IPS DF 6.9 (cell line): ENCODE measurements at regions not wholly inside any gene's neighbourhood (a gene's known extent, or its start where the extent isn't known, plus 50 kb on each side); places are given as distances from the start of the nearest gene placed in this dataset.
A peak's percentile ranks its signal among the peaks of the same experiment; 100 is the strongest.

ENCODE experiments used
- DNase-seq: peaks from one replicate; pipeline ENCODE4 v3.0.0-alpha.2; 2013; ENCODE audit warnings: low read depth, low spot score
- H3K27ac ChIP-seq: one replicate; pipeline ENCODE4 v1.5.1; 2013; ENCODE audit warnings: low read length, control low read depth
- H3K27me3 ChIP-seq: 2 replicates; pipeline ENCODE4 v1.6.1; 2013; ENCODE audit warnings: mild to moderate bottlenecking, low read length; ENCODE audit not compliant: control insufficient read depth, insufficient read depth
- H3K36me3 ChIP-seq: 2 replicates; pipeline ENCODE4 v1.6.1; 2013; ENCODE audit warnings: low read length; ENCODE audit not compliant: control insufficient read depth, insufficient read depth
- H3K4me1 ChIP-seq: 2 replicates; pipeline ENCODE4 v1.6.1; 2013; ENCODE audit warnings: low read length; ENCODE audit not compliant: control insufficient read depth, insufficient read depth
- H3K4me3 ChIP-seq: 2 replicates; pipeline ENCODE4 v1.5.1; 2013; ENCODE audit warnings: mild to moderate bottlenecking, low read length
- H3K9me3 ChIP-seq: 2 replicates; pipeline ENCODE4 v1.6.1; 2013; ENCODE audit warnings: low read length, inconsistent platforms; ENCODE audit not compliant: control insufficient read depth, insufficient read depth
- WGBS: extraction: QIAGEN DNeasy Blood & Tissue Kit; methylation state at CpG from one replicate; pipeline ENCODE4 v1.1.7; 2013; ENCODE audit warnings: mixed read lengths, missing lambda C conversion rate; ENCODE audit not compliant: insufficient read length, insufficient coverage; 5-methylcytosine and 5-hydroxymethylcytosine counted together

GRCh38 chr6:80537118-80537972 is 430.9 kb downstream of the BCKDHB start:
- Histone ChIP-seq H3K27me3 (no peaks in the 10 kb centered on the region), H3K9me3 (no peaks in the 10 kb centered on the region), H3K4me3 (no peak overlapping the region), H3K27ac (no peak overlapping the region), H3K4me1 (no peaks in the 10 kb centered on the region), H3K36me3 (no peaks in the 10 kb centered on the region)
- DNase-seq: no peak
- WGBS: no CpG with 5 or more reads among the region's 6 CpGs

DNA sequence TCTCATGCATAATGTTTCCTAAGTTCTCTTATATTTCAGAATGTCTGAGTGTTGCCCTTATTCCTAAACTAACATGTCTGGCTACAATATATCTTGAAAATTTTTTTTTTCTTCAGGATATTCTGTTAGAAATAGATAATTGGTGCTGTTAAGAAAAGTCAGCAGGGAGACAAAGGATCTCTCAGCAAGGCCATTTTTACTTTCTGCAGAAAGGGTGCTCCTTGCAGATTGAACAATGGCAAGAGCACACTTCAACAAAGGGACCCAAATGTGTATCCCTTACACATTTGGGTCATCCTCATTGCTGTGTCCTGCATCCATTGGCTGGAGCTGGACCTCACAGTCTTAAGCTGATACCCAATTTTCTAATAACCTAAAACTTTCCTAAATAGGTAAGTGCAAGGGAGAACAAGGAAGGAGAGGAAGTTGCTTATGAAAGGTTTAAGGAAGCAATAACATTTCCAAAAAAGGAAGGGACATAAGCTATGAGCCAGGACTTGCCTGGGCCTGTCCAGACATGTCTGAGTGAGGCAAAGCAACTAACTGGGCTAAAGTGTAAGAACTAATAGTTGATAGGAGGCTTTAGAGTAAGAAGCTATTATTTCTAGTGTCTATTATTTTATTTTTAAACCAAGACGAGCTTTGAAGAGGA is 429.6 kb downstream of the BCKDHB start:
- Histone ChIP-seq H3K9me3 (no peaks in the 10 kb centered on the region), H3K36me3 (no peaks in the 10 kb centered on the region), H3K4me3 (no peak overlapping the region), H3K4me1 (no peaks in the 10 kb centered on the region), H3K27ac (no peak overlapping the region), H3K27me3 (no peaks in the 10 kb centered on the region)
- DNase-seq: no peak
- no CpG with 5 or more reads among the region's 1 CpG for WGBS

DNA sequence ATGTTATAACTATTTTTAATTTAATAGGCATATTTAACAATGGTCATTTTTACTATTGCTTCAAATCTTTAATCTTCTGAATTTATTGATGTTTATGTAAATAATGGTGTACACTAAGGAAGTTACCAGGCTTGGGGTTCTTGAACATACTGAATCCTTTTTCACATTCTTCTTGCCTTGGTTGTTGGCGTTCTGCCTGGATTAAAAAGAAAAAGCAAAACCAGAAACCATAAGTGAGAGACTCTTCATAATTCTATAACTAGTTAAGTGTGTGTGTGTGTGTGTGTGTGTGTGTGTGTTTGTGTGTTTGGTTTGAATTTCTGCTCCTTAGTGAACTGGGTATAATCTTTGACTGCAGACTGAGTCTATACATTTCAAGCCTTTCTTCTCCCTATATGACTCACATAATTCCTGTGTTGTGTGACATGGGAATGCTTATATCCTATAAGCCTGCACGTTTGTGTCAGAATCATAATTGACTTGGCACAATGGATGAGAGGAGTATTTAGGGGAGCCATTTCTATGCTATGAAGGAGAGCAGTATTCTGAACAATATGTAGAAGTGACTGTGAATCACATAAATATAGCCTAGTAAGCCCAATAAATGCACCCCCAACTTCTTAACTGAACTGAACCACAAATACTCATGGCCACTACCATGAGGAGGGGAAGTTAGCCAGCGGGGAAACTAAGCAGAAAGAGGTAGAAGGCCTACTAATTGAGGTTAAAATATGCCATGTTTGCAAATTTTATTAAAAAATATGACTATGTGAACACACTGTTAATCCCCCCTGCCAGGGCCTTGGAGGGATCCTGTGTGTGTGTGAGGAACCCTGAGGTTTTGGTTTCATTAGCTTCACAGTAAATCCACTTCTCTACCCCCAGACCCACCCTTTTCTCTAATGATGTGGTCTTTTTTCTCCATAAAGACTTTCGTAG is 425.5 kb downstream of the BCKDHB start:
- Histone ChIP-seq H3K4me1 (no peaks in the 10 kb centered on the region), H3K27ac (no peak overlapping the region), H3K36me3 (no peaks in the 10 kb centered on the region), H3K9me3 (no peaks in the 10 kb centered on the region), H3K4me3 (no peak overlapping the region), H3K27me3 (no peaks in the 10 kb centered on the region)
- no CpG with 5 or more reads among the region's 4 CpGs for WGBS
- no peak for DNase-seq

DNA sequence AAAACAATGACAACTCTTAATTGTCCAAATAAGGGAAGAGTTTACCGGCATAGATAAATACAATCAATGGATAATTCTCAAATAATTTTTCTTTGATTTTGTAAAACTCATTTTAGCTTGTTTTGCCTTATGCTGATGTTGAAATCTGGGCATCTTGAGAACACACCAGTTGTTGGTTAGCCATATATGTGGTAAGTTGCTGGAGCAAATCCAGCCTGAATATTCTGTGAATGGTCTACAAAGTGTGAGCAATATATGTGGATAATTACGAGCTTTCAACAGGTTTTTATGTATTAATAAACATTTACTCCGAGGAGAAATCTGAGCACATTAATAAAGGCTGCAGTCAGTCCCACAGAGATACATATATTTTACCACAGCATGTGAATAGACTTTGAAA is 423.6 kb downstream of the BCKDHB start:
- no peaks in the 10 kb centered on the region for H3K27me3 ChIP-seq
- DNase-seq: no peak
- no peaks in the 10 kb centered on the region for H3K9me3 ChIP-seq
- no CpG with 5 or more reads among the region's 3 CpGs for WGBS
- no peaks in the 10 kb centered on the region for H3K4me1 ChIP-seq
- no peaks in the 10 kb centered on the region for H3K36me3 ChIP-seq
- no peak overlapping the region for H3K27ac ChIP-seq
- no peak overlapping the region for H3K4me3 ChIP-seq

- H3K4me1 ChIP-seq: no peaks in the 10 kb centered on the region
- H3K9me3 ChIP-seq: no peaks in the 10 kb centered on the region
- no peak overlapping the region for H3K27ac ChIP-seq
- H3K4me3 ChIP-seq: no peak overlapping the region
- H3K27me3 ChIP-seq: no peaks in the 10 kb centered on the region
- no peaks in the 10 kb centered on the region for H3K36me3 ChIP-seq
- DNase-seq: no peak
Measured at GRCh38 chr6:80528115-80528514, 421.6 kb downstream of the BCKDHB start.

GRCh38 chr6:80527552-80528052 is 421.1 kb downstream of the BCKDHB start:
- WGBS: no CpG with 5 or more reads among the region's 7 CpGs
- H3K27ac ChIP-seq: no peak overlapping the region

GRCh38 chr6:80523531-80523997 is 417.1 kb downstream of the BCKDHB start:
- no peaks in the 10 kb centered on the region for H3K27me3 ChIP-seq
- H3K4me3 ChIP-seq: no peak overlapping the region
- H3K36me3 ChIP-seq: no peaks in the 10 kb centered on the region
- H3K4me1 ChIP-seq: no peaks in the 10 kb centered on the region
- H3K27ac ChIP-seq: no peak overlapping the region
- no peaks in the 10 kb centered on the region for H3K9me3 ChIP-seq
- peak; percentile 54 for DNase-seq
- WGBS: no CpG with 5 or more reads among the region's 11 CpGs

More at GRCh38 chr6:80527552-80528052, 421.1 kb downstream of the BCKDHB start:
- H3K9me3 ChIP-seq: no peaks in the 10 kb centered on the region
- no peak for DNase-seq
- no peak overlapping the region for H3K4me3 ChIP-seq
- H3K36me3 ChIP-seq: no peaks in the 10 kb centered on the region
- H3K27me3 ChIP-seq: no peaks in the 10 kb centered on the region
- H3K4me1 ChIP-seq: no peaks in the 10 kb centered on the region

DNA sequence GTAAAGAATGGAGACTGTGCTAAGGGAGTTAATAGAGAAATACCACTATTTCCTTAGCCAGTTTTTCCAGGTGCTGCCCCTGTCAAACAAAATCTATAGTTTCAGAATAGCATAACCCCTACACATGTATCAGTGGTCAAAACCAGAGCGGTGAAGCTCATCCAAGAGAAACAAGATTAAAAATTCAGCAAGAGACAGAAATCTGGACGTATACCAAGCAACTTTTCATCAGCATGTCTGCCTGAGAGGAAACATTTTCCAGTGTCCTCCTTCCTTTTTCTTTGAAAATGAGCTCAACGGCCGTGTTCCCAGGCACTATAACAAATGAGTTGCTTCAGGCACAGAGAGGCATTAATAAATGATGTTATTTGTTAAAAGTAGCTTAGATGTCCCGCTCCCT is 416.5 kb downstream of the BCKDHB start:
- no peaks in the 10 kb centered on the region for H3K36me3 ChIP-seq
- no CpG with 5 or more reads among the region's 5 CpGs for WGBS

GRCh38 chr6:80522576-80522975 is 416.1 kb downstream of the BCKDHB start:
- WGBS: no CpG with 5 or more reads among the region's 4 CpGs

More for the DNA sequence above, 416.5 kb downstream of the BCKDHB start:
- no peaks in the 10 kb centered on the region for H3K9me3 ChIP-seq
- no peaks in the 10 kb centered on the region for H3K4me1 ChIP-seq
- no peak overlapping the region for H3K4me3 ChIP-seq
- H3K27ac ChIP-seq: no peak overlapping the region
- H3K27me3 ChIP-seq: no peaks in the 10 kb centered on the region
- DNase-seq: no peak

More at GRCh38 chr6:80522576-80522975, 416.1 kb downstream of the BCKDHB start:
- H3K4me1 ChIP-seq: no peaks in the 10 kb centered on the region
- no peaks in the 10 kb centered on the region for H3K27me3 ChIP-seq
- H3K4me3 ChIP-seq: no peak overlapping the region
- no peak for DNase-seq
- no peak overlapping the region for H3K27ac ChIP-seq
- no peaks in the 10 kb centered on the region for H3K9me3 ChIP-seq
- H3K36me3 ChIP-seq: no peaks in the 10 kb centered on the region
